ENCODE measurements at regions not wholly inside any gene's neighbourhood (a gene's known extent, or its start where the extent isn't known, plus 50 kb on each side); places are given as distances from the start of the nearest gene placed in this dataset.

GRCh38 chrX:104469771-104470170 lies 96.2 kb upstream of the IL1RAPL2 start:
- TF ChIP-seq CTCF (IDR thresholded peaks at IDR 0.05; ENCODE audit: poor library complexity) (no peak), EZH2 (IDR thresholded peaks at IDR 0.05; ENCODE audit: borderline replicate concordance) (no peak)

All from hepatocyte (in vitro differentiated cells).